Kasumi-1 (cell line): ENCODE measurements at regions not wholly inside any gene's neighbourhood (a gene's known extent, or its start where the extent isn't known, plus 50 kb on each side); places are given as distances from the start of the nearest gene placed in this dataset.

Source experiments
- DNase-seq, 2 experiments: peaks; one replicate each; lab custom pipeline; 2025; lab: John Stamatoyannopoulos, UW

DNA sequence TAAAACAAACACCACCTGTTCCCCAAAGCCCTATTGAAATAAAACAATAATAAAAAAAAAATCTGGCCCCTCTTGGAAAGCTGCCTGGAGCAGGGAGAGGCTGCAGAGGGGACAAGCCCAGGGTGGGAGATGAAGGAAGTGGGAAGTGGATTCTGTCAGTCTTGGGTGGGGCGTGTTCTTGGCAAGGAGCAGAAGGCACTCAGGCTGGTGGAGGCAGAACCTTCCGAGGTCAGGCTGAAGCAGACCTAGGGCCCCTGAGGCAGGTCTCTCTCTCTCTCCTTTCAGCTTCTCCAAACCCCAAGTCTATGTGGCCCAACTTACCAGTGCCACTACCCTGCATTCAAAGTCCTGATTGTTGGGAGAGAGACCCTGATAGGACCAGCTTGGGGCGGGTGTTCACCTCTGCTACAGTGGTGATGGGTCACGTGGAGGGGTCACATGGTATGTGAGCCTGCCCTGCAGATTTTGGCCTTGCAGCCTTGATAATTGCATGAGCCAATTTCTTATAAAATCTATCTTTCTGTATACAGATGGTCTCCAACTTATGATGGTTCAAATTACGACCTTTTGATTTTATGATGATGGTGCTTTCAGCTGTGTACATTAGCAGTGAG is 145.4 kb upstream of the C1orf174 start:
- no peak for DNase-seq

DNA sequence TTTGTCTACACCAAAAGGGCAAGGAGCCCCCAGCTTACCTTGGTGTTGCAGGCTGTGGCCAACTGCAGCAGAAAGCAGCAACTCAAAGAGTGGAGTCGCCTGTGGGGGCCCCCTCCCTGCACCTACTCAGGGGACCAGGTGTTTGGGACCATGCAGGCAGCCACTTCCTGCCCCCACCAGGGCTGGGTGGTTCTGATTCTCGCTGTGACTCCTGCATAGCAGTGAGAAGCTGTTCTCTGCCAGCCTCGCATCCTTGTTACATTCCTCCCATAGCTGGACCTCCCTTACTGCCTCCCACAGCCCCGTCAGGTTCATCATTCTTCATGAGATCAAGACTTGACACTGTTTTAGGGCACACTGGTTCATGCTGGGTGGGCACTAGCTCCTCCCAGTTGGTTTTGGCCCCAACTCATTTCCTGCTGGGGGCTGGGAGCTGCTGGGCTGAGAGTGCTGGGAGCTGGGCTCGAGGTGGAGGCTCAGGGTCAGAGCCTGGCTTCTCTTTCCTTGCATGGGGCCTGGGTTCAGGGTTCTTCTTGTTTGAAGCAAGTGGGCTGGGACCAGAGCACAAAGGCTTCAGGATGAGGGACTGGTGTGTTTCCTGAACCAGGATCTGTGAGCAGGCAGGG is 146.9 kb upstream of the C1orf174 start:
- DNase-seq: no peak

DNA sequence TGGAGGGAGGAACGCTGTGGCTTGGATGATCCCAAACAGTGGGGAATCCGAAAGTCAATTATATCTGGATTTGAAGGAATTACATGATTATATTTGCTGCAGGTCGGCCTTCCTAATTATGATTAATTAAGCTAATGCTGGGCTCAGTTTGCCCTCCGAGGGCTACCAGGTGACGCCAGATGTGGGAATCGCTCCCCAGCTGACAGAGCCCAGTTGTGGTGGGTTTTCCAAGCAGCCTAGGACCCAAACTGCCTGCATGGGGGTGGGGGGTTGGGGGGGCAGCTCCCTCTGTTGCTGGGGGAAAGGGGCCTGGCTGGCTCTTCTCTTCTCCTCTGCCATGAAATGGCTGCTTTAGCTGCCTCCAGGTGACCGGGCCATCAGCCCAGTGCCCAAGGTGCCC is 147.6 kb upstream of the C1orf174 start:
- DNase-seq: no peak

DNA sequence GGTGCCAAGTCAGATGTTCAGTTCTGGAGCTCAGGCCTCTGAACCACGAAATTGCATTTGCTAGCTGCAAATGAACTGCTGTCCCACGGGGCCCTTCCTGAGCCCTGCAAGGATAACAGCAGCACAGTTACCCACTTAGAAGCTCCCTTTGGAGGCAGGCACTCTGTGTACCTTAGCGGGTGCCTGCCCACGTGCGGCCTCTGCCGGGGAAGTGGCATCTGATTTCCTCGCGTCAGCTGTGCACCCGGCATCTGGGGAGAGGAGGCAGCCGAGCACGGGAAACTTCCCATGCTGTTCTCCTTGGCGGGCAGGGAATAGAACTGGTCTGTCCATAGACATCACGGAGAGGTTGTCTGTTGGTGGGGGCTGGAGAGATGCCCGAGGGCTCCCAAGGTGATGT is 148.0 kb upstream of the C1orf174 start:
- DNase-seq: no peak

DNA sequence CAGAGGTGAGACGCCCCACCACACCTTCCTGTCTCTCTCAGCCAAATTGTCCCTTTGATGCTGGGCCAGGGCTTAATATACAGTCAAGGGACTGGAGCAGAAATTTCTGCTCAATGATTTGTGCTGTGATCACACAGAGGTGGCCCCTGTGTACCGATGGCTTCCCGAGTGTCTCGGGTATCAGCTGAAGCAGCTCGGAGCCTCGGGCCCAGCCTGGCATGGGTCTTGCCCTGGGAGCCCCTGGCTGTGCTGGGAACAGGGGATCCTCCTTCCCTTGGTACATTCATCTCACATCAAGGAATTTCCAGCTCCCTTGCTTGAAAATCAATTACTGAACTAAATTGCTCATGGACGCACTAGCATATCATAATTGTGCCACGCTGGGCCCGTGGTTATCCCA is 148.8 kb upstream of the C1orf174 start:
- no peak for DNase-seq

DNA sequence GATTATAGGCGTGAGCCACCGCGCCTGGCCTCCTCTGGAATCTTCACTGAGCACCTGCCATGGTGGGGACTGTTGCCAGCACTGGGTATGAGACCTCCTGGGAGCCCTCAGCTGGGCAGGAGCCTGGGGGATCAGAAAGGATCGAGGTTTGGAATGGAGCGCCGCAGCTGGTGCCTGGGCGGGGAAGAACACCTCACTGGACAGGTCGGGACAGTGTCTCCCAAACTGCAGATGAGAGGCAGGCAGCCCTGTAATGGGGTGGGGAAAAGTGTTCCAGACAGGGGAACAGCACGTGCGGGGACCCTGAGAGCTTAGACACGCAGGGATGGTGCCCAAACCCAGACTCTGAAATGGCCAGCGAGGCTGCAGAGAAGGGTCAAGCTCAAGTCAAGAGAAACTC is 150.9 kb upstream of the C1orf174 start:
- DNase-seq: no peak

DNA sequence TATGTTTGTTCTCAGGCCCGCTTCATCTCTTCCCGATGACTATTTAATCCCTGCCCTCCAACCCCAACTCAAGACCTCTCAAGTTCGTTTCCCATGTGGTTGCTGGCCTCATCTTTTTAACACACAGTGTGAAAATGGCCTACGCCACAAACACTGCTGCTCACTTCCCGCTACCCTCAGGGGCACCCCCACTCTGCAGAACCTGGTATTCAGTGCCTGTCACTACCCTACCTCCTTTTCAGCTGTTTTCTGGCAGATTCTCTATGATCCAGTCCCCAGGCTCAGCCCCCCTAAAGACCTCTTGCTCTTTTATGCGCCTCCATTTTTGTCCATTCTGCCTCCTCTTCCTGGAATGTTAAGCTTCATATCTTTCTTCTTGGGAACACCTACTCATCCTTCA is 152.6 kb upstream of the C1orf174 start:
- DNase-seq: no peak

DNA sequence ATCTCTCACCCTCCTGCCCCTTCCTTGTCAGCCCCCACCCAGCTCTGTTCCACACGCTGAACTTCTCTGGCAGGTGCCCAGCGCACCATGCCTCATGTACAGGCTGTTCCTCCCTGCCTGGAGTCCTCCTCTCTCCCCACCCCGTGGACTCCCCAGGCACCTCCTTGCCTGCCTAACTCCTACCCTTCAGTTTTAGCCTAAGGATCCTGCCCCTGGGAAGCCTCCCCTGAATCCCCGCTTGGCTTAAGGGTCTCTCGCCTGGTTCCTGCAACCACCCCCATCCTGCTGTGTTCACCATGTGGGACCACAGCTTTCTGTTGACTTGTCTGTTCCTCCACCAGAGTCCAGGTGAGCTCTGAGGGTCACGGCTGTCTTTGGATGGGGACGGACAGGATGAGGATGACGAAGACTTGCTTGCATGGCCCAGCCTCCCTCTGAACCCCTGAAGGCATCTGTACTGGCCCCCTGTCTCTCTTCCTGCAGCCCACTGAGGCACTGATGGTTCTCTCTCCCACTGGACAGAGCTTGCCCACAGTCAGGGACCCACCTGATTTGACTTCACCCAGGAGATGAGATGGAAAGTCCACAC is 153.2 kb upstream of the C1orf174 start:
- no peak for DNase-seq

DNA sequence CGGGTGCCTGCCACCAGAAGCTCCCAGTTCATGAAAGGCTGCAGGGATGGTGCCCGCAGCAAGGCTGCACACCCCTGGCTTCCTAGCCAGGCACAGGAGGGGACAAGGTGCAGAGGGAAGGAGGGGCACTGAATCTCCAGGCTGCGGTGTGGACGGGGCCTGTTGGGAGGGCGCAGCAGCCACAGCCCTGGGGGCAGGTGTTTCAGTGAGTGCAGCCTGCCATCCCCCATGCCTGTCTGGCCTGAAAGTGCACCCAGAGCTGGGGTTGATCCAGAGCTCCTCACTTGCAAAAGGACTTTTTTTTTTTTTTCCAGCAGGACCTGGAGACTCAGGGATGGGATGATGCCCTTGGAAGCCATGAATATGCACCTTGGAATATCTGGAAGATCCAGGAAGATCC is 153.7 kb upstream of the C1orf174 start:
- no peak for DNase-seq

DNA sequence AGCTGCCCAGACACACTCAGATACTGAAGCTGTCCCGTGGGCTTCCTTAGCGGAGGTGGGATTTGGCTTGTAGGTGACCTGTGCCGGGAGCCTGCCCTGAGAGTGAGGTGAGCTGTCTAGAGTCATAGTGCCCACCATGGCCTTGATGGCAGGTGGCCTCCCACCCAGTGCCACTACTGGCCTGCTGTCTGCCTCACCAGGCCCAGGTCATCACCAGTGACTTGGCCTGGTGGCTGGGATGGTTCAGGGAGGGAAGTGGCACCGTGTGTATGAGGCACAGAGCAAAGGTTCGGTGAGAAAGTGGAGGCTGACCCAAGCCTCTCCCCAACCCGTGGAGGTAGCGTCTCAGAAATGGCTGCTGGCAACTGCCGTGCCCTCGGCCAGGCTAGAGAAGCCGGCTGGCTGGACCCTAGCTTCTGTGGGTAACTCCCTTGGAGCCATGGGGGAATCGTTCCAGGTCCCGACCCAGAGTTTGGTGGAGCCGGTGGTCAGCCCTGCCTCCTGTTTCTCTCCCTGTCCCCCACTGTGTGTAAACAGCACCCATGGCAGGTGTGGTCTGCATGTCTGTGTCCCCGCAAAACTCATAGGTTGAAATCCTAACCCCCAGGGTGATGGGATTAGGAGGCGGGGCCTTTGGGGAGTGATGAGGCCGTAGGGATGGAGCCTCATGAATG is 155.4 kb upstream of the C1orf174 start:
- no peak for DNase-seq

DNA sequence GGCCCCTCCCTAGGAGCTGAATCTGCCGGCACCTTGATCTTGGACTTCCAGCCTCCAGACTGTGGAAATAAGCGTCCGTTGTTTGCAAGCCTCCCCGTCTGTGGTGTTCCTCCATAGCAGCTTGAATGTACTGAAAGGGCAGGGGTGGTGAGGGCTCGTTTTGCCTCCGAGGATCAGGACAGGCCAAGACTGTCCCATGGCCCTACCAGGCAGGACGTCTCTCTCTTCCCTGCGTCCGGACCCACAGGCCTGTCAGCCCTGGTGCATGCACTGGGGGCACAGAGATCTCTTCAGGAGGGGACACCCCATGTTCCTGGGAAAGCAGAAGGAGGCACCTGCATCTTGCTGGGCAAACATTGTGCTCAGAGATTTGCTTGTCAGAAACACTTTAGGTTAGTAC is 156.3 kb upstream of the C1orf174 start:
- no peak for DNase-seq

DNA sequence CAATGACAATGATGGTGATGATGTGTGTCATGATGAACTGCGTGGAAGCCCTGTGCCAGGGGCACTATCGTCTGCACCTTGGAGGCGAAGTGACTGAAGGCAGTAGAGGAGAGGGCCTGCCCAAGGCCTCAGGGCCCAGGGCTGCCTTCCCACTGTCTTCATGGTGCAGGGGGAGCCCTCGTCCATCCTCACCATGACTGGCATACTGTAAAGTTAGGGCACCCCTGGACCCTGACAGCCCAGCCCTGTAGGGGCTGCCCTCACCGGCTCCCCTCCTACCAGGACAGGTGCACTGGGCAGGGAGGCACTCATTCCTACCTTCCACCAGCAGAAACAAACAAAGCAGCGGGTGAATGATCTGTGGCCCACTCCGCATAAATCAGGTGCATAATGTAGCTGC is 156.9 kb upstream of the C1orf174 start:
- DNase-seq: no peak

DNA sequence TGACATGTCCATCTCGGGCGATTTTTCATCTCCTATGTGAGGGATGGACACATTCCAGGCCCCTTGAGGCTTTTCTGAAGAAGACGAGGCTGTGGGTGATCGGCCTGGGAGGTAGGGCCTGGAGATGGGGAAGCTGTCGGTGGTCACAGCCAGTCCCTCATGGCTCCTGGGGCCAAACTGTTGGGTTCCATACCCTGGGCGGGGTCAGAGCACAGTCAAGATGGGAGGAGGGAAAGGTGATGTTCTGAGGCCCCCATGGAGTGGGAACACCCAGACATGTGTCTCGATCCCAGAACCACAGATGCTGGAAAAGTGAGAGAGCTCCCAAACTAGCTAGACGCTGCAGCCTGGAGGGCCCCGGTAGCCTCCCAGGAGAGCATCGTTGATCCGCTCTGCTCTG is 157.5 kb upstream of the C1orf174 start:
- DNase-seq: no peak

DNA sequence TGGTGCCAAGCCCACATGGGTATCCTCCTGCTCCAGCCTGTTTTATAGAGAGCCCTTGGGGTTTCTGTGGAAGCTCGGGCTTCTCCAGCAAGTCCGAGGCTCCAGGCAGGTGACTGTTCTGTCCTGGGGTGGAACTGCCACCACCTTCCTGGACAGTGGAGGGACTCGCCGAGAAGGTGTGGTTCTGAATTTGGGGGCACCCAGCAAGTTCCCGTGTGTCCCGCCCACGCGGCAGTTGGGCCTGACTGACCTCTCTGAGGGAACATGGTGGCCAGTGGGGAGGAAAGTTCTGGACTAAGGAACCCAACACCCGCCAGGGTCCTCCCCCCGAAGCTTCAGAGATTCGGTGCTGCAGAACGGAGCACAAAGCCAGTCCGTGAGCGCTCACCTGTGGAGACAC is 158.1 kb upstream of the C1orf174 start:
- DNase-seq: no peak

DNA sequence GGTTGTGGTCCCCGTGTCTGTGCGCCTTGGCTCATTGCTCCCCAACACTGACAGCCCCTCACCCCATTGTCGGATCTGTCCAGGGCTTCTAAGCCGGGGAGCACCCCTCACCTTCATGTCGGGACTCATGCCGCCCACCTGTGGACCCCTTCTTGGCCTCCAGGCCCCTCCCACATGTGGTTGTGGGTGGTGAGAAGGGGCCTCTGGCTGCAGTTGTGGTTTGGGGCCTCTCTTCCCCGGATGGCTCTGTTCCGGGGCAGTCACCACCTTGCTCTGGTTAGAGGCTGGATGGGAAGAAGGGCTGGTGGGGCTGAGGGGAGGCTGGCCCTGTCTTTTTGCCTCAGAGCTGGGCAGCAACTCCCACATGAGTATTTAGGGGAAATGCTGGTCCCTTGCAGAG is 158.6 kb upstream of the C1orf174 start:
- DNase-seq: no peak

DNA sequence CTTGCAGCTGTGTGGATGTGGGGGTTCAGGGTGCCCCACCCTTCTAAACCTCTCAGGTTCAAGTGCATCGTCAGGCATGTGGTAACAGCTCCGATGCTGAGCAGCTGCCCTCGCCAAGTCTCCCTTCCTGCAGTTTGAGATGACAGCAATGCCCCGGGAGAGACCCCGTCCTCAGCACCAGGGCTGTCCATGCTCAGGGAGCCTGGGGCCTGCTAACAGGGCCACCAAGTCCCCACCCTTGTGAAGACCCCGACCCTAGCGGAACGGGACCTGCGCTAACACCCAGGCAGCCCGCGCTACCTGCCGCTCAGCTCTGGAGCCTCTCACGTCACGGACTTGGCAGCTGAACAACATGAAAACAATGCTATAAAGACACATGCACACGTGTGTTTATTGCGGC is 159.2 kb upstream of the C1orf174 start:
- DNase-seq: no peak

DNA sequence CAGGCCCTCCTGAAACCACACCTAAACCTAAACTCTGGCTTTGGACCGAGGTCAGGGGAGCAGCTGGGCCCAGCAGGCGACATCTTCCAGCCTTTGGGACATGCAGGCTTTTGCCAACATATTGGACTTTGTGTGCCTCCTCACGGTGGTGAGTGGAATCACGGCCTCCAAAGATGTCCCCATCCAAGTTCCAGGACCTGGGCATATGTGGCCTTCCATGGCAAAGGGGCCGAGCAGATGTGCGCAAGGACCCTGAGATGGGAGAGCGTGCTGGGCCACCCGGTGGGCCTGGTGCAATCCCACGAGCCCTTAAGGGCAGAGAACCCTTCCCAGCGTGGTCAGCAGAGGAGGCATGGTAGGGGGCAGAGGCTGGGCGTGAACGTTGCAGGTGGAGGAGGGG is 160.8 kb upstream of the C1orf174 start:
- DNase-seq: no peak

DNA sequence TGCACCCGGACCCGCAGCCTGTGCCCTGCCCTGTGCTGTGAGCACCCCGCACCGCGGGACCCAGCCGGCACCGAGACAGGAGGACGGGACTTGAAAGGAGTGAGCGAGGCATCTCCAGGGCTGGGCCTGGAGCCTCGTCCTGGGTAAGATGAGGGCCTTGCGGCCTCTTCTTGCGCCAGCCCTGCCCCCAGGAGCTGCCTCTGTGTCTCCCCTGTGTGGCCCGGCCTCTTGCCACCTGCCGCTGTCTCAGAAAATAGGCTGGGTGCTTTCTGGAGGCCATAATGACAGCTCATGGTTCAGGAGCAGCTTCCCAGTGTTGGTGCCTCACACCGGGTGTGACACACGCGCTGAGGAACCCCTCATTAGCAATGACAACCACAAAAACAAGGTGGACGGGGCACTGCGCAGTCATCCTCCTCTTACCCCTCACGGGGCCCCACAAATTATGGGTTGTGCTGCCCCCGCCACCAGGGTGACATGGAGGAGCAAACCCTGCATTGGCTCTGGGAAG is 161.5 kb upstream of the C1orf174 start:
- DNase-seq: no peak

DNA sequence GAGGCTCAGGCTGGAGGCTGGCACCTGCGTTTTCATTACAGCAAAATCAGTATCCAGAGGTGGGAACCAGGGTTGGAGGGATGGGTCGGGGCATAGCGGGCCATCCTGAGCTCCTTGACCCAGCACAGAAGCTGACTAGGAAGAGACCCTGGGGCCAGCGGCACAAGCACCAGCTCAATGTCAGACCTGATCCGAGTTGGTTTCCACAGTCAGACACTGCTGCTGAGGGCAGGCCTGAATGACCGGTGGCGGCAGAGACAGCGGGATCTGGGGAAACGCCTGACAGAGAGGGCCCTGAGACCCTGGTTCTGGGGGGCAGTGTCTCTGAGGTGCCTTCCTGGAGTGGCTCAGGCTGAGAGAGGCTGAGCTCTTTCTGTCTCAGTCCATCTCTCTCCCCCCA is 162.0 kb upstream of the C1orf174 start:
- DNase-seq: no peak

DNA sequence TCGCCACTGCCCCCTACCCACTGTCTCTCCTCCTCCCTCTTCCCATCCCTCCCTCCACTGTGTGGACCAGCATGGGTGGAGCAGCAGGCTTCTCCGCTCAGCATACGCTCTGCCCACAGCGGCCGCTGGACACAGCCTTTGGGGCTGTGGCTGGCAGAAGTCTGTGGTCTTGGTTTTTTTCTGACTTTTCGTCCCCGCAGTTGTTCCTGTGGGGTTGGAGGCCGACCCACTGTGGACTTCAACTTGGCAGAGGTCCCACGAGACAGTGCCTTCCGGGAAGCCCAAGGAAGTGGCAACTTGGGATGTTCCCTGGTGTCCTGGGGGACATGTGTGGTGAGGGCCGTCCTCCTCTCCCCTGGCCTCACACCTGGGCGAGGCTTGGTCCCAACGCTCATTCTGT is 162.5 kb upstream of the C1orf174 start:
- DNase-seq: no peak

DNA sequence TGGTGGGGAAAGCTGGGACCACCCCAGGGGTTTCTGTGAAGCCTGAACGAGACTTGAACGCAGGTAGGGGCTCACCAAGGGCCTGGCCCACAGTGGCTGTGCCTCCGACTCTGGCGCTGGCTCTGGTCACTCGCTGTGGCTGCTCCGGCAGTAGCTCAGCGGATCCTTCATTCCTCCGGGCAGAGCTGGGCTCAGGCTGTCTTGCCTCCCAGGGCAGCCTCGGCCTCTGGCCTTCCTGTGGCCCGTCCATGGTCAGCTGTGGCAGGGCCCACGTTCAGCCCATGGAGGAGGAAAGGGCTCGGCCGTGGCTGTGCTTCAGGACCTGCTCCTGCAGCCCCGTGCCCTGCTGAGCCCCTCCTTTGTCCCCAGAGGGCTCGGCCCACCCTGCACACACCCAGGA is 162.9 kb upstream of the C1orf174 start:
- DNase-seq: no peak

DNA sequence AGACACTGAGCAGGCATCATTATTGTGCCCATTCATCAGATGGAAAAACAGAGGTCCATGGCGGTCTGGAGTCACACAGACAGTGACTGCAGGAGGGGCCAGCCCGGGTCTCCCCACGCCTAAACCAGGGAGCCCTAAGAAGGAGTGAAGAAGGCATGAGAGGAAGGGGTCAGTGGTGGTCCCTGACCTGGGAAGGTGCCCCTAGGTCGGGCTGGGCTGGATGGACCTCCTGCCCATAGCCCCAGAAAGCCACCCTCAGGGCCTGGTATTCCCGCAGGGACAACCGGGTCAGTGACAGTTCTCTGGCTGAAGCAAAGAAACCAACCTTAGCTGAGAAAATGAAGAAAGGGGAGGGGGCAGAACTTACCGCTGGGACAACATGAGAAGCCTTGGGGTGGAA is 163.4 kb upstream of the C1orf174 start:
- no peak for DNase-seq
